Calu3 (cell line): ENCODE measurements at regions not wholly inside any gene's neighbourhood (a gene's known extent, or its start where the extent isn't known, plus 50 kb on each side); places are given as distances from the start of the nearest gene placed in this dataset.
A peak's percentile ranks its signal among the peaks of the same experiment; 100 is the strongest.

Experiments used
- BruUV-seq: library from RNA; stranded (reverse); fragments of 400-500 nt; replicated peaks from 2 replicates; lab custom pipeline; 2021; lab: Mats Ljungman, UMichigan
- CTCF ChIA-PET: fragments of 300-600 bp; sonication (Branson Sonifier 250); formaldehyde crosslinking; loops from one replicate; lab custom pipeline; 2022; ENCODE audit warnings: antibody characterized with exemption; lab: Charles Lee
- DNase-seq: peaks from one replicate; pipeline ENCODE4 v3.0.0; 2022
- H3K27ac Mint-ChIP-seq: one replicate; pipeline ENCODE4 v1.8.0; 2022; ENCODE audit warnings: mixed read lengths; ENCODE audit not compliant: unreplicated experiment
- H3K27me3 Mint-ChIP-seq: one replicate; pipeline ENCODE4 v1.8.0; 2022; ENCODE audit warnings: mixed read lengths; ENCODE audit not compliant: unreplicated experiment
- H3K36me3 Mint-ChIP-seq: one replicate; pipeline ENCODE4 v1.8.0; 2022; ENCODE audit warnings: mild to moderate bottlenecking, moderate library complexity, mixed read lengths; ENCODE audit not compliant: insufficient read depth, unreplicated experiment
- H3K4me1 Mint-ChIP-seq: one replicate; pipeline ENCODE4 v1.8.0; 2022; ENCODE audit warnings: mild to moderate bottlenecking, low read depth, mixed read lengths; ENCODE audit not compliant: unreplicated experiment
- H3K4me3 Mint-ChIP-seq: one replicate; pipeline ENCODE4 v1.8.0; 2022; ENCODE audit warnings: mild to moderate bottlenecking, low read depth, moderate library complexity, mixed read lengths; ENCODE audit not compliant: unreplicated experiment
- H3K9me3 Mint-ChIP-seq: one replicate; pipeline ENCODE4 v1.8.0; 2022; ENCODE audit warnings: low read depth, mixed read lengths; ENCODE audit not compliant: unreplicated experiment
- CTCF ChIP-seq: fragments of 200-600 bp; IDR thresholded peaks from one replicate; pipeline ENCODE4 v1.8.0; 2022; ENCODE audit warnings: antibody characterized with exemption; ENCODE audit not compliant: unreplicated experiment
- intact Hi-C: fragments of 100-400 bp; cut with micrococcal nuclease; formaldehyde crosslinking; loops from one replicate; pipeline ENCODE4 v1.10.0; 2022; ENCODE audit not compliant: unreplicated experiment

GRCh38 chr13:50384724-50385123 lies 369.5 kb downstream of the KCNRG start:
- Mint-ChIP-seq H3K4me1 (no peaks in the 10 kb centered on the region), H3K9me3 (peaks cover 3% of the 10 kb centered on the region), H3K27ac (no peak overlapping the region), H3K27me3 (no peaks in the 10 kb centered on the region), H3K36me3 (no peaks in the 10 kb centered on the region), H3K4me3 (no peak overlapping the region)
- no peak for DNase-seq
- CTCF ChIA-PET = no interaction called here
- intact Hi-C loops = no loop called here
- no TSS peak for BruUV-seq
- TF ChIP-seq CTCF = no peak

GRCh38 chr13:50386541-50387050 lies 371.4 kb downstream of the KCNRG start:
- no peak for TF ChIP-seq CTCF
- no peak for DNase-seq
- Mint-ChIP-seq H3K27ac (no peak overlapping the region), H3K4me1 (no peaks in the 10 kb centered on the region), H3K4me3 (no peak overlapping the region), H3K9me3 (no peaks in the 10 kb centered on the region), H3K27me3 (no peaks in the 10 kb centered on the region), H3K36me3 (no peaks in the 10 kb centered on the region)
- BruUV-seq = no TSS peak
- CTCF ChIA-PET = interaction anchor here (0.8 to 1.0 kb wide), 2 partner anchors 25 to 410 kb away, joined by 3 read pairs; no protein-coding TSS in a partner anchor
- intact Hi-C loops = no loop called here

GRCh38 chr13:50387051-50387581 lies 371.9 kb downstream of the KCNRG start:
- peak; percentile 30 for DNase-seq
- H3K27me3 Mint-ChIP-seq = no peaks in the 10 kb centered on the region
- no TSS peak for BruUV-seq
- H3K4me1 Mint-ChIP-seq = no peaks in the 10 kb centered on the region
- no peak overlapping the region for H3K27ac Mint-ChIP-seq
- intact Hi-C loops = no loop called here
- CTCF ChIA-PET = interaction anchor here (0.6 to 1.0 kb wide), 3 partner anchors 24 to 411 kb away, joined by 3 read pairs; no protein-coding TSS in a partner anchor
- H3K4me3 Mint-ChIP-seq = no peak overlapping the region
- no peaks in the 10 kb centered on the region for H3K36me3 Mint-ChIP-seq
- no peaks in the 10 kb centered on the region for H3K9me3 Mint-ChIP-seq
- no peak for TF ChIP-seq CTCF

GRCh38 chr13:50388481-50388880 lies 373.2 kb downstream of the KCNRG start:
- H3K36me3 Mint-ChIP-seq = no peaks in the 10 kb centered on the region
- no peak overlapping the region for H3K27ac Mint-ChIP-seq
- no peak for DNase-seq
- intact Hi-C loops = no loop called here
- no peaks in the 10 kb centered on the region for H3K9me3 Mint-ChIP-seq
- no TSS peak for BruUV-seq
- no peaks in the 10 kb centered on the region for H3K27me3 Mint-ChIP-seq
- CTCF ChIA-PET = no interaction called here
- TF ChIP-seq CTCF = no peak
- no peaks in the 10 kb centered on the region for H3K4me1 Mint-ChIP-seq
- no peak overlapping the region for H3K4me3 Mint-ChIP-seq
